ENCODE measurements at regions not wholly inside any gene's neighbourhood (a gene's known extent, or its start where the extent isn't known, plus 50 kb on each side); places are given as distances from the start of the nearest gene placed in this dataset.

DNA sequence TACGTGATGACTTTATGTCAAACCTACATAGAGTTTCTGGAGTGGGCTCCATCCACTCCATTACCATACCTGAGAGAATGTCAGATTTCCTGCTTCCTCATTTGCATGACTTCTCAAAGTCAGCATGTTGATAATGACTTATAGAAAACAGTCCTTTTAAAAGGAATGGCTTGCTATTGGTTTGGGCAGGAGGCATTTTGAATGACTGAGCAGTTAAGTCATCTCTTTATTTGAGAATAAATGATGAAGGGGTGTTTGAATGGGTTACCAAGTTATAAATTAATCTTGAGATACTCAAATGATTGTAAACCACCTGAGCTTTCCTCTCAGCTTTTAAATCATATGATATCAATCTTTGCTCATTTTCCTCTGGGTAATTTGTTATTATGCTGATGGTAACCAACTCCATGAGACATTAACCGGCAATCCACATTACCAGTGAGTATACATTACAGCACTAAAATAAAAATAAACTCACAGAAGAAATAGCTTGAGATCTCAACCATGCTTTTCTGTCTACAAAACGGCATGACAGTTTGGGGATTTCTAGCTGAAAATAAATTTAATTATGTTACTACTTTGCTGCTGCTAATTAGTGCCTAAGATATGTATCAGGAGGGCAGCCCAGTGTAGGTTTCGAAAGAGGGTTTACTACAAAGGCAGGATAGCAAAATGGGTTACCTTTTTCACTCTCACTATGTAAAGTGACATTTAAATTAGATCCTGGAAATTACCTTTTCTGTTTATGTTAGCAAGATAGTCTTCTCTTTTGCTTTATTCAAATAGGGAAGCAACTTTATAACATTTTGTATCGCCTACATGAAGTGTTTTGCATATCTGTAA is 78.8 kb downstream of the RPS12 start:
- TF ChIP-seq, protein P1, sequence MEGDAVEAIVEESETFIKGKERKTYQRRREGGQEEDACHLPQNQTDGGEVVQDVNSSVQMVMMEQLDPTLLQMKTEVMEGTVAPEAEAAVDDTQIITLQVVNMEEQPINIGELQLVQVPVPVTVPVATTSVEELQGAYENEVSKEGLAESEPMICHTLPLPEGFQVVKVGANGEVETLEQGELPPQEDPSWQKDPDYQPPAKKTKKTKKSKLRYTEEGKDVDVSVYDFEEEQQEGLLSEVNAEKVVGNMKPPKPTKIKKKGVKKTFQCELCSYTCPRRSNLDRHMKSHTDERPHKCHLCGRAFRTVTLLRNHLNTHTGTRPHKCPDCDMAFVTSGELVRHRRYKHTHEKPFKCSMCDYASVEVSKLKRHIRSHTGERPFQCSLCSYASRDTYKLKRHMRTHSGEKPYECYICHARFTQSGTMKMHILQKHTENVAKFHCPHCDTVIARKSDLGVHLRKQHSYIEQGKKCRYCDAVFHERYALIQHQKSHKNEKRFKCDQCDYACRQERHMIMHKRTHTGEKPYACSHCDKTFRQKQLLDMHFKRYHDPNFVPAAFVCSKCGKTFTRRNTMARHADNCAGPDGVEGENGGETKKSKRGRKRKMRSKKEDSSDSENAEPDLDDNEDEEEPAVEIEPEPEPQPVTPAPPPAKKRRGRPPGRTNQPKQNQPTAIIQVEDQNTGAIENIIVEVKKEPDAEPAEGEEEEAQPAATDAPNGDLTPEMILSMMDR (IDR thresholded peaks at IDR 0.05): no peak
- TF ChIP-seq EP300 (IDR thresholded peaks at IDR 0.05) (no peak), POLR2AphosphoS5 (IDR thresholded peaks at IDR 0.05) (no peak), POLR2A (IDR thresholded peaks at IDR 0.05) (no peak)
